AG04449 (cell line): ENCODE measurements at regions not wholly inside any gene's neighbourhood (a gene's known extent, or its start where the extent isn't known, plus 50 kb on each side); places are given as distances from the start of the nearest gene placed in this dataset.

ENCODE experiments used
- CTCF ChIA-PET: fragments of 350-600 bp; formaldehyde crosslinking; extraction: SDS; loops from one replicate; lab custom pipeline; 2021; ENCODE audit warnings: antibody characterized with exemption; lab: Yijun Ruan, JAX
- POLR2A ChIA-PET: fragments of 400-600, 350-600 bp; formaldehyde crosslinking; extraction: SDS; loops from one replicate; lab custom pipeline; 2020; ENCODE audit warnings: antibody characterized with exemption, inconsistent platforms; lab: Yijun Ruan, JAX
- DNase-seq: peaks from one replicate; pipeline ENCODE4 v3.0.0-alpha.2; 2010; ENCODE audit warnings: low read depth, low spot score
- H3K4me3 ChIP-seq: 2 replicates; pipeline ENCODE4 v1.5.1; 2011; ENCODE audit warnings: low read depth, mild to moderate bottlenecking, control low read depth, low read length
- TF ChIP-seq, protein P1 (sequence below): IDR thresholded peaks from one replicate; pipeline ENCODE4 v1.5.1; 2011; ENCODE audit warnings: mild to moderate bottlenecking, moderate library complexity, low read length, control low read depth, inconsistent platforms; ENCODE audit not compliant: insufficient read depth; ENCODE audit errors: missing control alignments

DNA sequence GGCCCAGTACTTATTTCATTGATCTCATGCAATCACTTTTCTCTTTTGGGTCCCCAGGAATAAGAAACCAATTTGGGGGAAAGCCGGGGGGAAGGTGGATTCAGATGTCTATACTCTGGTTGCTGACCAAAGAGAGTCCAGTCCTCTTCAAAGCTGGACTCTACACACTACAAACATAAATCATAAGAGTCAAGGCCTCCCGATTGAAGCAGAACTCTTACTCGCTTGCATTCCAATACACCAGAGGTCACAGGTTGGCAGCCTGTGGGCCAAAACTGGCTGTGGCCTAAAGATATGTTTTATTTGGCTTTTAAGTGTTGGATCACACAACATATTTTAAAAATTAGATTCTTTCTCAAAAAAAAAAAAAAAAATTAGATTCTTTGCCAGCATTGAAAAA lies 311.4 kb upstream of the MSX2 start:
- POLR2A ChIA-PET = no interaction called here
- H3K4me3 ChIP-seq = no peak overlapping the region
- TF ChIP-seq, protein P1, sequence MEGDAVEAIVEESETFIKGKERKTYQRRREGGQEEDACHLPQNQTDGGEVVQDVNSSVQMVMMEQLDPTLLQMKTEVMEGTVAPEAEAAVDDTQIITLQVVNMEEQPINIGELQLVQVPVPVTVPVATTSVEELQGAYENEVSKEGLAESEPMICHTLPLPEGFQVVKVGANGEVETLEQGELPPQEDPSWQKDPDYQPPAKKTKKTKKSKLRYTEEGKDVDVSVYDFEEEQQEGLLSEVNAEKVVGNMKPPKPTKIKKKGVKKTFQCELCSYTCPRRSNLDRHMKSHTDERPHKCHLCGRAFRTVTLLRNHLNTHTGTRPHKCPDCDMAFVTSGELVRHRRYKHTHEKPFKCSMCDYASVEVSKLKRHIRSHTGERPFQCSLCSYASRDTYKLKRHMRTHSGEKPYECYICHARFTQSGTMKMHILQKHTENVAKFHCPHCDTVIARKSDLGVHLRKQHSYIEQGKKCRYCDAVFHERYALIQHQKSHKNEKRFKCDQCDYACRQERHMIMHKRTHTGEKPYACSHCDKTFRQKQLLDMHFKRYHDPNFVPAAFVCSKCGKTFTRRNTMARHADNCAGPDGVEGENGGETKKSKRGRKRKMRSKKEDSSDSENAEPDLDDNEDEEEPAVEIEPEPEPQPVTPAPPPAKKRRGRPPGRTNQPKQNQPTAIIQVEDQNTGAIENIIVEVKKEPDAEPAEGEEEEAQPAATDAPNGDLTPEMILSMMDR = no peak
- CTCF ChIA-PET = interaction anchor here (1.0 to 5.4 kb wide), 4 partner anchors 10 to 381 kb away, joined by 3 to 40 read pairs (median 3); no protein-coding TSS in a partner anchor
- DNase-seq = no peak

DNA sequence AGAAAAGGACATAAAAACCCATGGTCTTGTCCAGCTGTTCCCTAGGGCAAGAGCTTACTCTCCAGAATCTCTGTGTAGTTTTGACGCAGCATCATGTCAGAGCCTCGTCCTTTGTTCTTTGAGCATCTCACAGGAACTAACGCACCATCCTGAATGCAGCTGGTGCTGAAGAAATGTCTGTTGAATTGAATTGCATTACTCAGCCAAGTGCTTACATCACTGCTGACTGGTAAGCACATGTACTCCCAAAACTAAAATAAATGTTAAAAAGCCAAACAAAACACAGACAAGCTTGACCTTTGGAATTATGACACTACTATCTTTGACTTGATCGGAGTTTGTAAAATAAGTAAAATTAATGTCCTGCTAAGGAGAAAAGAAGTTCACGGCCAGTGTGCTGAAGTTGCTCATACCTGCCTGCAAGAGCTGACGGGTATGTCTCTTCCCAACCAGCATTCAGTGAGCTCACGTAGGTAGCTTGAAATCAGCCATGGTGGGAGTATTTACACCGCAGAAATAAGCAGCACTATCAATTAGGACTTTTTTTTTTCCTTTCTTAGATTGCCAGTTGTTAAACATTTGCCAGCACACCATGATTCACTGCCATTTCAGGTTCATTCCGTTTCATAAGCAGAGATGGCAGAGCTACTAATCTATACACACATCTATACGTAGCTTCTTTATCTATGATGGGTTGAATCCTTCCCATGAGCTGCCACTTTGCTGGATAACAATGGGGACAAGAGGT lies 310.6 kb upstream of the MSX2 start:
- POLR2A ChIA-PET = no interaction called here
- peak; percentile 42 for DNase-seq
- TF ChIP-seq, protein P1 = no peak

DNA sequence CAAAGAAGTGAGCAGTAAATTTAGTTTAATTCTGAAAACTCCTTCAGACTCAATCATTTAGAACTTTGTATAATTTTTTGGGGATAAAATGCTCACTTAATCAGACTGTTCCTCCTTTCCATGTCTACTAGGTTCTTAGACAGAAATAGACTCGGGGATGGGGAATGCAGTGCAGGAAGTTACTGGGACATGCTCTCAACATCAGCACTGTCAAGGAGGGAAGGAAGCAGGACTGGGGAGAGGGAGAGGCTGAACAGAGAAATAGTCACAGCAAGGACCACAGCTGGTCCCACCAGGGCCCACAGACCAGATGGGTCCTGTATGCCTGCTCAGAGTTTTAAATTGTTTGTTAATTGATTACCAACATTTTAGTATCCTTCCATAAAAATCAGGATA lies 310.1 kb upstream of the MSX2 start:
- no peak overlapping the region for H3K4me3 ChIP-seq
- TF ChIP-seq, protein P1 = no peak
- no peak for DNase-seq
- POLR2A ChIA-PET = no interaction called here
- CTCF ChIA-PET = interaction anchor here (0.6 to 5.4 kb wide), 7 partner anchors 12 to 536 kb away, joined by 3 to 40 read pairs (median 3); no protein-coding TSS in a partner anchor

More for the DNA sequence above, 310.6 kb upstream of the MSX2 start:
- no peak overlapping the region for H3K4me3 ChIP-seq
- CTCF ChIA-PET = interaction anchor here (0.6 to 5.4 kb wide), 8 partner anchors 10 to 537 kb away, joined by 3 to 40 read pairs (median 3); no protein-coding TSS in a partner anchor

DNA sequence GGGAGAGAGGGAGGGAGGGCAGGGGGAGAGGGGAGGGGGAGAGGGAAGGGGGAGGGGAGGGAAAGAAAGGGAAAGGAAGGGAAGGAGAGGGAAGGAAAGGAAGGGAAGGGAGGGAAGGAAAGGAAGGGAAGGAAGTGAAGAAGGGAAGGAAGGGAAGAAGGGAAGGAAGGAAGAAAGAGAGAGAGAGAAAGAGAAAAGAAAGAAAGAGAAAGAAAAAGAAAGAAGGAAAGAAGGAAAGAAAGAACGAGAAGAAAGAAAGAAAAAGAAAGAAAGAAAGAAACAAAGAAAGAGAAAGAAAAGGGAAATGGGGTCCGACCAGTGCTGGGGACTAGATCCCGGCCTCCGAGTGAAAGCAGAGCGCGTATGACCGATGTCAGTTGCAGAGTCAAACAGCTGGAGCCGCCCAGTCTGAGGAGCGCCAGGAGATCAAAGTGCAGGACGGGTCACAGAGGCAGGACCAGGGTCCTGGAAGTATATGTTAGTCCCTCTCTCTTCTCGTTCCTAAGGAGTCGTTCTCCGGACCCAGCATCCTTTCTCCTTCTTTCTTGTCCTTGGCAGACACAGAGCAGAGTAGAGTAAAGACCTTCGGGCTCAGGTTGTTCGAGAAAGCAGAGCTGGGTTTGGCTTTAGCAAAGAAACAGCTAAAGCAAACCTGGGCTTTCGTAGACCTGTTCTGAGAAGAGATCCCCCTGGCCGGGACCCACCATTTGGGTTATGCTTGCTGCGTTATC lies 305.4 kb upstream of the MSX2 start:
- TF ChIP-seq, protein P1 = no peak
- ChIA-PET POLR2A (no interaction called here), CTCF (interaction anchor here (0.8 to 5.1 kb wide), 48 partner anchors 9 to 803 kb away, joined by 3 to 133 read pairs (median 4); partner anchors contain the start of genes BOD1 and MSX2)
- DNase-seq = no peak
- peak overlapping the region; percentile 47 for H3K4me3 ChIP-seq

DNA sequence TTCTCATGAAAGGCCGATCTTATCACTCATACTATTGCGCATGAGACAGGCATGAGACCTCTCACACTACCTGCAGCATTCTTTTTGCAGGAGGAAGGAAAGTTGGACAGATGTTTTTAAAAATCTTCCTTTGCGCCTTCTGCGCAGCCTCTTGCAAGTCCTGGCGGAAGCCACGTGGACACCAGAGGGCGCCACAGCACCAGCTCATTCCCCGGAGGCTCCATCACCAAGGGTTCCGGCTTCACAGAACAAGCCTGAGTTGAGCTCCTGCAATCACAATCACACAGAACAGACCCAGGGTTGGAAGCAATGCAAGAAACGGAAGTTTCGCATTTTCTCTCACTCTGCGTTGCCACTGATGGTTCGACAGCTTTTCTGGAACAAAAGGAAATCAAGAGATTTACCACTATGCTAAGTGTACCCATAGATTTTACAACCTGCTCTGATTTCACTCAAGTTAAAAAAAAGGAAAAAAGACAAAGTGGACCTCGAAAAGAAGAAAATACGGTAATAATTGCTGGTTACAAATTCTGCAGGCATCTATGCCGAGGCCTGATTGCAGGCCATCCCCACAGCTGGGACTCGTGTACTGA lies 304.7 kb upstream of the MSX2 start:
- H3K4me3 ChIP-seq = peak overlapping the region; percentile 47
- ChIA-PET POLR2A (no interaction called here), CTCF (interaction anchor here (0.6 to 5.1 kb wide), 56 partner anchors 10 to 804 kb away, joined by 3 to 133 read pairs (median 4); partner anchors contain the start of genes BOD1 and MSX2)
- TF ChIP-seq, protein P1 = peak; percentile 95
- peak; percentile 68 for DNase-seq
